HG03135 (cell line): ENCODE measurements at regions not wholly inside any gene's neighbourhood (a gene's known extent, or its start where the extent isn't known, plus 50 kb on each side); places are given as distances from the start of the nearest gene placed in this dataset.
"Not testable (repeated sequence)": the region's sequence is repeated elsewhere in the genome, so short reads cannot be mapped to it uniquely, and the experiment has no call there.

Experiments
- ATAC-seq: cut with Tn5 transposase; IDR thresholded peaks from one replicate; pipeline ENCODE4 v1.9.1; 2021; ENCODE audit warnings: mild to moderate bottlenecking, moderate library complexity; ENCODE audit not compliant: unreplicated experiment

DNA sequence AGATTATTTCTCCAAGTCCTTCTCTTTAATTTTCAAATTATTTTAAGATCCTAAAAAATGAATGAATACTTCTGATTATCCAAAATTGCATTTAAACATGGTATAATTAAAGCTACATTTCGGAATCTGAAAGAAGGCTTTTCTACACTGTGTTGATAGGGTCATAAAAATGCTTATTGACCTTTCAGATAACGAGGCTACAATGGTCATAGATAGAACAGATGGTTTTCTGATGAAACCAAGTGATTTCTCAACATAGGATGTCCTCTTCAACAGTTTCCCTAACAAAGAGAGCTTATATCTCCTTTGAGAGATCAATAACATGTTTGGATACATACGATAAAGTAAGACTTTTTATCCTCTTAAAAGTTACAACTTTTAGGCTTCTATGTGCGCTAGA, 201.1 kb downstream of the PTH2R start:
- ATAC-seq, result no peak

DNA sequence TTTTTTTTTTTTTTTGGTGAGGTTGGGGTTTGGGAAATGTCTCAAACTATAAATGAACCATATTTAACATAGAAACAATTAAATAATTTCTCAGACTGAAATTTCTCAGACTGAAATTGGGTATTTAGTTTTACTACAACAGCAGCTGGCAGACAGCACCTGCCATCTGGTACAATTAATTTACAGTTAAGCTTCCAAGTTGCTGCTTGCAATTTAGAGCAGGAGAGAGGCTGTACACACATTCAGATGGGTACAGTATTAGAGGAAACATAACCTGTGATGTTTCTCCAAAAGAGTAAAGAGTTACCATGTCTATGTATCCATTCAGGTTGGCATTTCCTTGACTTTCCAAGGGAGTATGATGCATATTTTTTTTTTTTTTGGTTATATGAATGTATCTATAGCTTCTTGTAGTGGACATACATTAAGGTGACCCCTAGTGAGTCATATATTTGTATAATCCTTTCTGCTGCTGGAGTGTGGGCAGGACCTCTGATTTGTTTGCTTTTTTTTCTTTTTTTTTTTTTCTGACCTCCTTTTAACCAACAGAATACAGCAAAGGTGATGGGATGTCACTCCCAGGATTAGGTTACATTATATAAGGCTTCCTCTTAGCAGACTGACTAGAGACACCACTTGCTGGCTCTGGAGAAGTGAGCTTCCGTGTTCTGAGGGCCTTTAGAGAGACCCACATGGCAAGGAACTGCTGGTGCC, 201.7 kb downstream of the PTH2R start:
- no peak for ATAC-seq

DNA sequence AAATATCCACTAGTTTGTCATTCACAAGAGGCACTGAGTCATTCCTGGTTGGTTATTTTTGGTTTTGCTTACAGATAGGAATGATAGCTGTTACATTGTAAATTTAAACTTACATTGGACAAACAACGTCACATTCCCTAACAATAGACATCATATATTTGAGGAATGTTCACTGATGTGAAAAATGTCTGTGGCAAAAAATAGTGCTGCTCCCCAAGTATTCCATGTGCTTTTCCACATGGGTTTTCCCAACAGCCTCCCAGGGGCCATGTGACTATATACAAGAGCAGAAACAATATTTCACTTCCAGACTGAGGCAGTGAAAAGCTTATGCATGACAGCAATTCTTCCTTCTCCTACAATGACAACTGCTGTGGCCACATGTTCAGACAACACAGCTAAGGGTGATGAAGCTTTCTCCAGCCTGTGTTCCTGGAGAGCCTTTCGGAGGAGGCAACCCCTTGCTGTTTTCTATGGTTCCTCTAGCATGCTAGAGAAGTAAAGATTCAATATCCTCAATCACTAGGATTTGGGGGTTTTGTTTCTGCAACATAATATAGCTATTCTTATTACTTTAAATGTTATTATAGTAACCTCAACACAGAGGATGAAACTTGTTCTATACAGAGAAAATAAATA, 202.7 kb downstream of the PTH2R start:
- no peak for ATAC-seq

DNA sequence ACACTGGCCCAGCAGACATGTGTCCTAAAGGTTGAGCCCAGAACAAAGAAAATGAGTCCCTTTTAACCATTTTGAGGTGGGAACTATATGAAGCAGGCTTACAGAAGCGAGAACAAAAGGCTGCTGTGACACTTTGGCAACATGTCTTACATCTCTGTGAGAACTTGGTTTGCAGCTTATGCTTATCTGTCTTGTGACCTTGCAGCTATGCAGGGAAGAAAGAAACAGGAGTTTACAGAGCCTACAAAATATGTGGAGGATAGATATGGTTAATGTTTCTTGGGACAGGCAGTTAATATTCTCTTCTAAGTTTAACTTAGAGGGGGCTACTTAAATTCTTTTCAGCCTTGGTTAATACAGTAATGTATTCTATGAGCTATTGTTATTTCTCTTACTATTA, 209.1 kb downstream of the PTH2R start:
- ATAC-seq, result not testable (repeated sequence)

DNA sequence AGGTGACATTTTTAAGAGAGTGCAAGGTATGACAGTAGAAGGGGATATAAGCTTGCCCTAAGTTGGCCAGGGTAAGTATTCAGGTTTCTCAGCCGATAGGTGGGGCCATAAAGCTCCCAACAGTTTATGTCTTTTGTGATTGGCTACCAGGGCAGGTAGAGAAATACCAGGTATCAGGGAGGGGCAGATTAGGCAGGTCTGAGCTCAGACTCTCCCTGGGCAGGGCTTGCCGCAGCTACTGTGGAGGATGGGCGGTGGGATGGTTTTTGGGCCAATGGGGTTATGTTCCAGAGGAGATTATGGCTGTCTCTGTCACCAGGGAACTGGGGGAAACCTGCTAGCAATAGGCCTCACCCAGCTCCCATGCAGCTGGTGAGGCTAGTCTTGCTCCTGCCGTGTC, 211.6 kb downstream of the PTH2R start:
- no peak for ATAC-seq

DNA sequence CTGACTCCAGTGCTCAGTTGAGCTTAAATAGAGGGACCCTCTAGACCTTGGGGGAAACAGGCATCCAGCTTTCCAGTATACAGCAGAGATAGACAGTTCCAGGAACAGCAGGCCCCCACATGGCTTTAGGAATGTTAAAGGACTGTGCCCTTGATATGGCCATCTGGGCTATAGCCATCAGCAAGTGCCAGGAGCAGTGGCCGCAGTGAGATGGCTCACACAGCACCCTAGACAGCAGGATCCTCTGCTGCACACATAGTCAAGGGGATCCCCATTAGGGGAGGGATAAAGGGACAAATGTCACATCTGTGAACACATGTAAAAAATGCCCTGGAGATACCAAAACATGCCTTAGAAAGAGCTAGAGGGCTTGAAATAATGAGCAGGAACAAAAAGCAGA, 213.4 kb downstream of the PTH2R start:
- ATAC-seq, result no peak

DNA sequence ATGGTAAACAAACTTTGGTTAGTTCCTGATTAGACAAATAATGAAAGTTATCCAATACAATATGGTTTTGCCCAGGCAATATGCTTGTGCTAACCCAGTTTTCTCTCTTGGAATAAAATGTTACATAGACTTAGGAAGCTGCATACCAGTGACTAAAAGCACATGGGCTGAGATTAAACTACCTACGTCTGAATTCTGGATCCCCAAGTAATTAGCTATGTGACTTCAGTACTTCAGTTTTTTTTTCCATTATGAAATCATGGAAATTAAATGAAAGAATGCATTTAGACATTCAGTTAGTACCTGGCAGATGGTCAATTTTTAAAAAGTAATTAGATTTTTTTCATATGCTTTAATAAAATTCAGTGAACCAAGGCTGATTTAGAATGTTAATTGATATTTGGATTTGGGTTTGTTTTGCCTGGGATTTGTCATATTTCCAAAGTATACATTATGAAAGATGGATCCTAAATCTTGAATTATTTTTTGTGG, 213.9 kb downstream of the PTH2R start:
- ATAC-seq, result no peak

DNA sequence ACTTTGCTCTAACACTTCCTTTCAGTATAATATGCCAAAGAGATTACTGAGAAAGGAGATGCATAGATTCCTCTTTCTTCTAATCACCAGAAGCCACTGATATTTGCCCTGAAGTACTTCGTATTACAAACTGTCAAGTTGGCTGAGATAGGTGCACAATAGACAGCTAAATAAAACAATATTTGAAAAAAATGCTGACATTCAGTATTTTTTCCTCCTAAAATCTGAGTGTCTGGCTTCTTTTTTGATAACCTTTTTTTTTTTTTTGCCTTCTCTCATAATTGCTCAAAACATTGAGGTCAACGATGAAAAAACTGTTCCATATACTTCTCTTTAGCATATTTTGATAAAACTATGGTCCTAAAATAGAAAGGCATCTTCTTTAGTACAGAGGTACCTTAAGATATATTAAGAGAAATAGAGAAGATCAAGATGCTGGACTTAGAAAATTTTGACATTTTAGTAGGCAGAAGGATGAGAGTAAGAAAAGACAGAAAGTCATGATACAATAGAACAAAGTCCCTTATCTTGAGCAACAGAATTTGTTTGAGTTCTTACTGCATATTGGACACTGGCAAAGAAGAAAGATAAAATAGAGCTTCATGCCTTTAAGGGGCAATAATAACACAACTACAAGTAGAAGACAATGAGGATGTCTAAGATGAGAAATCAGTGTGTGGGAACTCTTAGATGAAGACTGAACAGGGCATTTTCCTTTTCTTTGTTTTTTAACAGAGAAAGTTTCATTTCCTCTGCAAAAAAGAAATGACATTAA, 220.7 kb downstream of the PTH2R start:
- ATAC-seq, result no peak

DNA sequence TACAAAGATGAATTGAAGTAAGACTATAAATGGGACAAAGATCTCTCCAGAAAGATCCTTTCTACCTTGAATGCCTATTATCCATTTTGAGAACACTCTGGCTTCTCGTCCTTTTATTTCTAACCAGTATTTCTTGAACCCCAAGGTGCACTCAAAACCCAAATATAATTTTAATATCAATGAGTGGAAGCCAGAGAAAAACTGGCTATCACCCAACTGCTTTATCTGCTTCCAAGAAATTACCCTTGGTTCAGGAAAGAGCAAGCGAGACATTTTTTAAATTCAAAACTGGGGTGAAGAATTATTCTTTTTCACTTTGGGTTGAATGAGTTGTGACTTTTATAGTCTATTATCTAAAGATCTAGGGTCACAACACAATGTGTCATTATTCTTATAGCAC, 221.3 kb downstream of the PTH2R start:
- no peak for ATAC-seq

DNA sequence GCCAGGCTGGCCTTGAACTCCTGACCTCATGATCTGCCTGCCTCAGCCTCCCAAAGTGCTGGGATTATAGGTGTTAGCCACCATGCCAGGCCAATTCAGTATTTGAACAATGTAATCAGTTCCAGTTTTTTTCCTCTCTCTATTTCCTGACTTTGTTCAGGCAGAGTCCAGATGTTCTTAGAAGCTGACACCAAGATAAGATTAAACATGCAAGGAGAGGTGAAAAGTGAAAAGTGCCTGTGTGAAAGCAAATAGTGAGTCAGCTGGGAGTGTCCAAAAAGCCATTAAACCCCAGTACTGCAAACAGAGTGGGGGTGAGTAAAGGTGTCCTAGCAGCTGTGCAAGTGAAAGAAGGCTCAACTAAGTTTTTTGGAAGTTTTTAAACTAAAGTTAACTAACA, 231.5 kb downstream of the PTH2R start:
- ATAC-seq, result peak; percentile 73

DNA sequence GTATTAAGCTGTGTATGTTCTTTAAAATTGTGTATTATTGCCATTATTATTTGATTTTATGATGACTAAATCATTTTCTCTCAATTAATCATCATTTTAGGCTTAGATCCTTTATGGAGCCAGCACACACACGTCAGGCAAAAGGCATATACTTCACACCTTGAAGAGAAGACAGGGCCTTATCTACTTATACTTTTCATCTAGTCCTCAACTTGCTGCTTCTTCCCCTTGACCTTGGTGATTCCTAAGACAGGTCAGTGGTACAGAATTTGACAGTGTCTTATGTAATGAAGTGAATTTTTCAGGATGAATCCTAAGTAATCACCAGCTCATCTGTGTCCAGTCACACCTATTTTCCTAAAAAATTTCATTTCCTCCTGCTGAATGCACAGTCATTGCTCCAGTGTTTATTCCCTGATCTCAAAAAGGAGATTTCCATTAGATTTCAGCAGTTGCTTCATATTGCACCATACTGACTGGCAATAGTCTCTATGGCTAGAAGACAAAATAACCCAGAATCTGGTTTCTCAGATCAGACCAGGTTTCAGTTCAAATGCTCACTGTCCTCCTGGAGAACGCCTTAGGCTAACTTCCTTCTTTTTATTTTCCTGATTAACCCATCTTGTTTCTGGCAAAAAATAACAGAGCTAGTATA, 235.7 kb downstream of the PTH2R start:
- no peak for ATAC-seq

DNA sequence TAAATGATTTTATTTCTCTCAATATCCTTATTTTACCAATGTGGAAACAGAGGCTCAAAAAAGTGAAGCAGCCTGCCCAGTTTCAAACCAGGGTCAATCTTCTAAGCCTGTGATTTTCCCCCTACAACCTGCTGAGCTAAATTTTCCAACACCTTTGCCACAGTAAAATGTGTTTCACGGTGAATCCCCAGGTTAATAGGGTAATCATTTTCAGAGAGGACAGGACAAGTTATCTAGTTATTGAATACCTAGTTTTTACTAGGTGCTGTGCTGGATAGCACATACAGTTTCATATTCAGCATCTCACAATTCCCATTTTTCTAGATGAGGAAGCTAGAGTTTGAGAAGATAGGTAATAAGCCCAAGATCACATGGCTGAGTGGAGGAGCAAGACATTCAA, 236.6 kb downstream of the PTH2R start:
- no peak for ATAC-seq

DNA sequence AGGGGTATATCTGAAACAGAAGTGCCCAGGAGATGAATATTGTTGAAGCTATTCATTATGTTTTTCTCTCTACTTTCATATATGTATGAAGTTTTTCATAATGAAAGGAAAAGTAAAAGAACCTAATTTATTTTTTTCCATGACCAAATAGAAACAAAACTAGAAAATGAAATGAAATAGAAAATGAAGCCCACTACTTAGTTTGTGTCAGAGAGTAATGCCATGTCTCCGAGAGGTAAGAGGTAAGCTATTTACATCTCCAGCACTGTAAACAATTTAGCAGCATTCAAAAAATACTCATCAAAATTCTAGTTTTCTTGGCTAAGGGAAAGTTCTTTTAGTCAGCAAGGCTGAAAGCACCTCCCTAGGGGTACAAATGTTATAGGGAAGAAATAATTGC, 238.6 kb downstream of the PTH2R start:
- no peak for ATAC-seq

DNA sequence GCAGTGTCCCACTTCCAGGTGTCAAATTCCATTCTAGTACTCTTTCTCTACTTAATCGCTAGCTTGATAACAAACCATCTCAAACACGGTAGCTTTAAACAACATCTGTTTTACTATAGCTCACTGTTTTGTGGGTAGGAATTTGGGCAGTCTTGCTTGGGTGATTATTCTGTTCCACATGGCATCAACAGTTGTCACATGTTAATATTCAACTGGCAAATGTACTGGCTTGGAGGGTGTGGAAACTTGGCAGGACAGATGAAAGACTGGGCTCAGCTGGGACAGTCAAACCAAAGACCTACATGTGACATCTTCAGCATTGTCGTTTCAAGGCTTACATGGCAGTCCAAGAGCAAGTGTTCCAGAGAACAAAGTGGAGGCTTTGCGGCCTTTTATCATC, 241.8 kb downstream of the PTH2R start:
- ATAC-seq, result peak; percentile 45

DNA sequence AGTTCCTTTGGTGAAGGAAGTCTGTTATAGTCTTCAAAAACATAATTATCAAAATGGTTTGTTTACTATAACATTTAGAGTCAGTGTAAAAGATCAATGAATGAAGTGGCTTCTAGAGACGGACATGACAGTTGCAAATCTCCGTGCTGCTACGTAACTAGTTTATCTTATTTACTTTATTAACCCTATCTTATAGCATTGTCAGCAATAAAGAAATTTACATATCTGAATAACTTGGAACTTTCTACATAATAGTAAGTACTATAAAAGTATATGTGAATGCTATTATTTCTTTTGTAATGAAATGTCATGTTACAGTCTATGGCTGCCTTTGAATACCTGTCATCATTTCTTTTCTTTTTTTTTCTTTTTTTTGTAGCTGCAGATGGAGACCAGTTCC, 246.8 kb downstream of the PTH2R start:
- ATAC-seq, result no peak

DNA sequence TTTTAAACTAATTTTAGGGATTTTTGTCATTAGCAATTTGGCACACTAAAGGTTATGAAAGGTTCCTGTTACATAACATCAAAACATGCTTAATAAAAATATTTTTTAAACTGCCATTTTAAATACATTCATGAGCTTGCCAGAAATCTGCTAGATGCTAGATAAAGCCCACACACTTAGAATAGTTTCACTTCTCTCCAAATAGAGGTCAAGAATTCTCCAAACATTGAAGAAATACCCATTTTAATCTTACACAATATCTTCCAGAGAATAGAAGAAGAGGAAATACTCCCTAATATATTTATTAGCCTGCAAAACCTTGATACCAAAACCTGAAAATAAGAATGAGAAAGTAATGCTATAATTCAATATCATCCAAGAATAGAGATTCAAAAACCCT, 247.5 kb downstream of the PTH2R start:
- ATAC-seq, result no peak

DNA sequence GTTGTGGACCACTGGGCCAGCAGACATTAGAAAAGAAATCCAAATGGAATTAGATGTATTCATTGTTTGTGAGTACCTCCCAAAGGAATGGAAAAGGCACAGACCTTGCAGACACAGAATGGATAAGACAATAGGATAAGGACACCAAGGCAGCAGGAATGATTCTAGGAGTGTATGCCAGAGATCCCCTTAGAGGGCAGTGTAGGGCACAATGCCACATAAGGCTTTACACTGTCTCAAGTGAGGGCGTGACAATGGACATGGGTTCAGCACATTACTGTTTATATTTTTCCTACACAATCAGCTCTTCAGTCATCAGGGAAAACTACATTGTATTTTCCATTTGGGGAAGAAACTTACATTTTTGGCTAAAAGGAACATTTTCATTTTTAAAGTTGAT, 250.9 kb downstream of the PTH2R start:
- no peak for ATAC-seq

DNA sequence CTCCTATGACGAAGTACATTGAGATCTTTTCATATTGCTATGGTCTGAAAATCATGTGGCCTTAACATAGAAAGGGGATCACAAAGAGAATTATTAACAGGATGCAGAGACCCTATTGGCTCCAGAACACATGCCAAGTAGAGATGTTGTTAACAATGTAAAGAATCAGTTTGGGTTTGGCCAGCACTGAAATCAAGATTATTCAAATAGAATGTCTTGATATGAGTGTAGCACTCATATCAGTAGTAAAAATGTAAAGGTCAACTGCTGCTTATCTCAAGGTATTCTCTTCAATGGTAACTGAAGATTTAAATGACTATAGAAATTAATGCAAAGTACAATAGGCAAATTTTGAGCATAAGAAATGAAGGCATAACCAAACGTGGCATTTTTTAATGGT, 262.8 kb downstream of the PTH2R start:
- ATAC-seq, result no peak

DNA sequence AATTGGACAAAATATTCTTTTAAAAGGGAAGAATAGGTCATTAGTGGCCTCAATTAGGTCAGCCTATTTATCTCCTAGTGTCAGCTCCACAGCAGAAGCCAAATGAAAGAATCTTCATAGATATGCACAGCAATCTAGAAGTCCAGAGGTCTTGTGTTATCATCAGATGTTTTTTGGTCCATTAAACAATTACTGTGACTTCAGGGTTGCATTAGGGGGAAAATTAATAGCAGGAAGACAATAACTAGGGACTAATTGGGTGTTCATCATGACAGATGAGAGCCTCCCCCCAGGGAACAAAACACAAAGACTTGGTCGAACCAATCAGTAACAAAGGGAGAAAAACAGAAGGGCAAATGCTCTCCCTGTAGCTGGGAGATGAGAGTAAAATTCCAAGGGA, 264.7 kb downstream of the PTH2R start:
- ATAC-seq, result no peak

DNA sequence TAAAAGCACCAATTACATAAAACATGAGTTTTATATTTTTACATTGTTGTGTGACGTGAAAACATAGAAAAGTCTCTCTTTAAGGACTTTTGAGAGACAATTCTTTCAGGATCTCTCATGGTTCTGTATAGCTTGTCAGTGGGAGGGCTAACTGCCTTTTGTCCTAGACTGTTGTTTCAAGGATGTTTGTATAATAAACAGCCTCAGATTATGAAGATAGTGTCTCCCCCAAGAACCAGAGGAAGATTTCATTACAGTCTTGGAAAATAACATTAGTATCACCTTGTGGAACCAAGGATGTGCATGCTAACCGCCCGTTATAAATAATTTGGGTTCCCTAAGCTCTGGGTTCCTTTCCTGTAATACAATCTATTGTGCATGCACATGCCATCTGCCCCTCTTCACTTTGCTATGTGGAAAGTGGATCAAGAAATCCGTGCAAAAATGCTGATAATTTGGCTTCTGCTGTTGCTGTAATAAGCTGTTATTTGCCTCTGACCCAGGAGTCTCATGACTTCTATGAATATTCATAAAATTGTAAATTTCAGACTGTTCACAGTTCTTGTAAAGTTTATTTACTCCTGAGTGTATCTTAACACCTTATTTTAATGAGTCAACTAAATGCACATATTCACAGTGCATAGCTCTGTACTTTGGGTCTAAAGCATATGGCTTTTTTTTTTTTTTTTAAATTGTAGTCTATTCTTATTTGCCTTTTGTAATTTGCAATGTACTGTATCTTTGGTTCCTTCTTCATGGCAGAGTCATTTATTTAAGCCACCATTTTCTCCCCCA, 265.5 kb downstream of the PTH2R start:
- ATAC-seq, result no peak

DNA sequence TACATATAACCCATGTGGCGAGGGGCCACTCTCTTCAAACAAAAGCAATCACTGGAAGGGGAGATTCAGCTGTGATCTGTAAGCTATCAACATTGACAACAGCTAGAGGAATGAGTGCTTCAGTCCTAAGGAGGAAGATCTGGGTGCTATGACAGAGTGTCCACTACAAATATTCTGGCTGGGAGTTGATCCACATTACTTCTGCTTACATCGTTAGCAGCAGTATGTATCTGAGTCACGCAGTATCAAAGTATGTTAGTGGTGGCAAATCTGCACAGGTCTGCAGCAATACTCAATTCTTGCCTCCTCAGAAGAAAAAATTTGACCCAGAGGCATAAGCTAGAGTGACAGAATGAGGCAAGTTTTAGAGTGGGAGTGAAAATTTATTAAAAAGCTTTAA, 267.0 kb downstream of the PTH2R start:
- no peak for ATAC-seq
